ENCODE measurements at regions not wholly inside any gene's neighbourhood (a gene's known extent, or its start where the extent isn't known, plus 50 kb on each side); places are given as distances from the start of the nearest gene placed in this dataset.
A peak's percentile ranks its signal among the peaks of the same experiment; 100 is the strongest.

GRCh38 chr1:60132108-60132507 is 58.5 kb upstream of the C1orf87 start:
- H3K36me3 ChIP-seq (ENCODE audit: control insufficient read depth, insufficient read depth, low read length), result no peaks in the 10 kb centered on the region
- WGBS (ENCODE audit: insufficient coverage), result no CpG with 5 or more reads among the region's 5 CpGs
- H3K27ac ChIP-seq (ENCODE audit: low read depth, low read length), result no peak overlapping the region
- H3K4me3 ChIP-seq (ENCODE audit: low read depth, low read length), result no peak overlapping the region
- no peaks in the 10 kb centered on the region for H3K27me3 ChIP-seq (ENCODE audit: control insufficient read depth, insufficient read depth, low read length)
- DNase-seq (ENCODE audit: low read depth in 4 of 6, low spot score in 6 of 6), result no peak
- no peaks in the 10 kb centered on the region for H3K4me1 ChIP-seq (ENCODE audit: control insufficient read depth, insufficient read depth, low read length)
- H3K9me3 ChIP-seq (ENCODE audit: control insufficient read depth, insufficient read depth, low read length), result no peaks in the 10 kb centered on the region

DNA sequence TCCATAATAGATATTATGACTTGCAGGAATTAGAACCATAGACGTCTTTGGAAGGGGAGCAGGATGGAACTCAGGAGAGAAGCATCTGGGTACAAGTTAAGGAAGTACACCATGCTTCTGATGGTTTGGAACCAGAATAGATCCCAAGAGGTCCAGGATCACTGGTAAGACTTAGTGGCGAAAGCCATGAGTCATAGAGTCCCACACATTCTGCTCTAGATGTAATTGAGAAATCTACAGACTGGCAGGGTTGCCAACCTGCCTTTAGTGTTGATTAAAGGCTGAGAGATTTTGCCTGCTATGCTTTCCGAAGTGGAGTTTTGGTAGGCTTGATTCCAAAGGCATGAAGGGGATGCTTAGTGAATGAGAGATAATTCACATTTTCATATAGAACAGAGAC is 57.1 kb upstream of the C1orf87 start:
- H3K27ac ChIP-seq (ENCODE audit: low read depth, low read length), result no peak overlapping the region
- H3K27me3 ChIP-seq (ENCODE audit: control insufficient read depth, insufficient read depth, low read length), result no peaks in the 10 kb centered on the region
- no peaks in the 10 kb centered on the region for H3K4me1 ChIP-seq (ENCODE audit: control insufficient read depth, insufficient read depth, low read length)
- no peak for DNase-seq (ENCODE audit: low read depth in 4 of 6, low spot score in 6 of 6)
- no peaks in the 10 kb centered on the region for H3K36me3 ChIP-seq (ENCODE audit: control insufficient read depth, insufficient read depth, low read length)
- no peak overlapping the region for H3K4me3 ChIP-seq (ENCODE audit: low read depth, low read length)
- H3K9me3 ChIP-seq (ENCODE audit: control insufficient read depth, insufficient read depth, low read length), result no peaks in the 10 kb centered on the region
- WGBS (ENCODE audit: insufficient coverage), result 100% methylated on average over 1 of the region's 3 CpGs

- 50% methylated on average over 2 of the region's 4 CpGs for WGBS (ENCODE audit: insufficient coverage)
- peak in 1 of 6 donors; percentile 32 for DNase-seq (ENCODE audit: low read depth in 4 of 6, low spot score in 6 of 6)
- no peaks in the 10 kb centered on the region for H3K36me3 ChIP-seq (ENCODE audit: control insufficient read depth, insufficient read depth, low read length)
- no peaks in the 10 kb centered on the region for H3K27me3 ChIP-seq (ENCODE audit: control insufficient read depth, insufficient read depth, low read length)
- no peak overlapping the region for H3K27ac ChIP-seq (ENCODE audit: low read depth, low read length)
- no peaks in the 10 kb centered on the region for H3K9me3 ChIP-seq (ENCODE audit: control insufficient read depth, insufficient read depth, low read length)
- no peaks in the 10 kb centered on the region for H3K4me1 ChIP-seq (ENCODE audit: control insufficient read depth, insufficient read depth, low read length)
- H3K4me3 ChIP-seq (ENCODE audit: low read depth, low read length), result no peak overlapping the region
Measured at GRCh38 chr1:60129911-60130310, 56.3 kb upstream of the C1orf87 start.

DNA sequence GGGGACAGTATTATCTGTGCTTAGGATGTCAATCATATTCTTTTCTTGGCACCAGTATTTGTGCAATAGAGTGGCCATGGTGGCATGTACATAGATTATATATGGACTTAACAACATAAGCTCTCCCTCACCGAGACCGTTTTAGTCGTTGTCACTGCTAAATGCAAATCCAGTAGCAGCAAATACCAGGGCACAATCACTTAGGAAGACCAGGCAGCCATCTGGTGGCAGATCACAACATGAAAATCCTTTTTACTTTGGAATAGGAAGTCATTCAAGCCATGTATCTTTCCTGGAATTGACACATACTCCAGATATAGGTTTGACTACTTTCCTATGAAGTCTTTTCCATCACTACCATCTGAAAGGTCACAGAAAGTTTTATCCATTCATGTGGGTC is 53.2 kb upstream of the C1orf87 start:
- no peak for DNase-seq (ENCODE audit: low read depth in 4 of 6, low spot score in 6 of 6)
- H3K4me3 ChIP-seq (ENCODE audit: low read depth, low read length), result no peak overlapping the region
- H3K9me3 ChIP-seq (ENCODE audit: control insufficient read depth, insufficient read depth, low read length), result no peaks in the 10 kb centered on the region
- H3K36me3 ChIP-seq (ENCODE audit: control insufficient read depth, insufficient read depth, low read length), result no peaks in the 10 kb centered on the region
- WGBS (ENCODE audit: insufficient coverage), result no CpG with 5 or more reads among the region's 3 CpGs
- no peaks in the 10 kb centered on the region for H3K27me3 ChIP-seq (ENCODE audit: control insufficient read depth, insufficient read depth, low read length)
- no peak overlapping the region for H3K27ac ChIP-seq (ENCODE audit: low read depth, low read length)
- H3K4me1 ChIP-seq (ENCODE audit: control insufficient read depth, insufficient read depth, low read length), result no peaks in the 10 kb centered on the region

Measured in spinal cord (tissue), 9 donors.